H1 (cell line): ENCODE measurements at regions not wholly inside any gene's neighbourhood (a gene's known extent, or its start where the extent isn't known, plus 50 kb on each side); places are given as distances from the start of the nearest gene placed in this dataset.

Experiments
- CTCF ChIA-PET: fragments of 300-600 bp; sonication (Branson Sonifier 250); formaldehyde crosslinking; loops from one replicate; lab custom pipeline; 2021; ENCODE audit not compliant: partially characterized antibody; lab: Charles Lee
- POLR2A ChIA-PET: fragments of 300-600 bp; sonication (Branson Sonifier 250); formaldehyde crosslinking; loops from one replicate; lab custom pipeline; 2021; ENCODE audit warnings: inconsistent platforms; ENCODE audit not compliant: partially characterized antibody; lab: Charles Lee
- DNase-seq, 2 experiments: peaks; one replicate each; pipeline versions ENCODE4 v3.0.0 to v3.0.0-alpha.2; 2010 to 2022; ENCODE audit warnings: low spot score in 2 of 2, low read depth in 1 of 2, mixed read lengths in 1 of 2
- FAIRE-seq: peaks from 2 replicates; lab custom pipeline; 2011; peaks lifted over from hg19 to GRCh38; lab: Jason Lieb, UNC
- H2AFZ ChIP-seq: 2 replicates; pipeline ENCODE4 v1.8.1; 2012; ENCODE audit warnings: low read length, inconsistent platforms
- H2AK5ac ChIP-seq: 2 replicates; pipeline ENCODE4 v1.6.1; 2013; ENCODE audit warnings: low read depth, low read length
- H2BK120ac ChIP-seq: replicated peaks from 2 replicates; pipeline ENCODE3; 2013; ENCODE audit warnings: low read depth, low read length, inconsistent platforms
- H2BK12ac ChIP-seq: 2 replicates; pipeline ENCODE4 v1.6.1; 2013; ENCODE audit warnings: low read depth, low read length
- H2BK15ac ChIP-seq: 2 replicates; pipeline ENCODE4 v1.6.1; 2013; ENCODE audit warnings: low read length
- H2BK20ac ChIP-seq: 2 replicates; pipeline ENCODE4 v1.6.1; 2013; ENCODE audit warnings: low read length
- H2BK5ac ChIP-seq: 2 replicates; pipeline ENCODE4 v1.6.1; 2013; ENCODE audit warnings: low read depth, low read length
- H3K14ac ChIP-seq: 2 replicates; pipeline ENCODE4 v1.6.1; 2013; ENCODE audit warnings: inconsistent platforms; ENCODE audit not compliant: insufficient read length
- H3K18ac ChIP-seq: 2 replicates; pipeline ENCODE4 v1.6.1; 2013; ENCODE audit warnings: low read length; ENCODE audit errors: extremely low read depth
- H3K23ac ChIP-seq: 2 replicates; pipeline ENCODE4 v1.6.1; 2013; ENCODE audit warnings: inconsistent platforms; ENCODE audit not compliant: insufficient read length
- H3K23me2 ChIP-seq: 2 replicates; pipeline ENCODE4 v1.6.1; 2013; ENCODE audit warnings: low read depth, low read length
- H3K27ac ChIP-seq: 2 replicates; pipeline ENCODE4 v1.6.1; 2011; ENCODE audit warnings: low read depth, low read length, inconsistent platforms
- H3K27me3 ChIP-seq, 4 experiments: replicated peaks in 1 of 4; 1 replicate in 1 of 4; 2 replicates in 3 of 4; pipeline versions ENCODE4 v1.6.1 to v1.8.1; 2011 to 2013; ENCODE audit warnings: low read length in 3 of 4, mild to moderate bottlenecking in 3 of 4, inconsistent platforms in 2 of 4, mixed read lengths in 2 of 4, moderate library complexity in 1 of 4; ENCODE audit not compliant: control insufficient read depth in 3 of 4, insufficient read depth in 3 of 4; ENCODE audit errors: extremely low read depth in 1 of 4
- H3K36me3 ChIP-seq, 4 experiments: 2 replicates each; pipeline versions ENCODE4 v1.6.1 to v1.8.1; 2011 to 2013; ENCODE audit warnings: mild to moderate bottlenecking in 4 of 4, low read length in 3 of 4, moderate library complexity in 2 of 4, control low read depth in 1 of 4, inconsistent platforms in 1 of 4; ENCODE audit not compliant: insufficient read depth in 4 of 4, control insufficient read depth in 2 of 4
- H3K4ac ChIP-seq: replicated peaks from 2 replicates; pipeline ENCODE3; 2013; ENCODE audit warnings: low read length, low read depth, mixed read lengths, inconsistent platforms; ENCODE audit not compliant: insufficient read length
- H3K4me1 ChIP-seq, 4 experiments: replicated peaks in 1 of 4; 1 replicate in 1 of 4; 2 replicates in 3 of 4; pipeline versions ENCODE4 v1.6.1 to v1.8.1; 2011 to 2013; ENCODE audit warnings: low read length in 3 of 4, inconsistent platforms in 2 of 4, mixed read lengths in 1 of 4; ENCODE audit not compliant: insufficient read depth in 4 of 4, control insufficient read depth in 3 of 4
- H3K4me2 ChIP-seq, 2 experiments: 2 replicates each; pipeline versions ENCODE4 v1.6.1 to v1.8.1; 2011 to 2013; ENCODE audit warnings: low read depth in 2 of 2, low read length in 2 of 2, control low read depth in 1 of 2, inconsistent platforms in 1 of 2, mild to moderate bottlenecking in 1 of 2; ENCODE audit not compliant: insufficient read depth in 1 of 2
- H3K4me3 ChIP-seq, 4 experiments: fragments of 200-600, 300-600 bp in 1 of 4; sonication (generic), shearing (Covaris generic), sonication (Bioruptor Twin) in 1 of 4; 2 replicates each; pipeline versions ENCODE4 v1.5.1 to v1.8.1; 2011 to 2016; ENCODE audit warnings: low read length in 4 of 4, low read depth in 3 of 4, control low read depth in 2 of 4, inconsistent platforms in 2 of 4, mild to moderate bottlenecking in 2 of 4, mixed read lengths in 1 of 4, moderate library complexity in 1 of 4; ENCODE audit not compliant: insufficient read depth in 2 of 4; ENCODE audit errors: extremely low read depth in 1 of 4
- H3K56ac ChIP-seq: replicated peaks from 2 replicates; pipeline ENCODE3; 2013; ENCODE audit warnings: low read depth, mild to moderate bottlenecking, mixed read lengths, low read length, inconsistent platforms; ENCODE audit not compliant: insufficient read length
- H3K79me1 ChIP-seq: 2 replicates; pipeline ENCODE4 v1.6.1; 2013; ENCODE audit warnings: low read depth, low read length, control low read depth
- H3K79me2 ChIP-seq, 2 experiments: 2 replicates each; pipeline versions ENCODE4 v1.6.1 to v1.8.1; 2012 to 2013; ENCODE audit warnings: low read length in 2 of 2, mild to moderate bottlenecking in 2 of 2, inconsistent platforms in 1 of 2; ENCODE audit not compliant: insufficient read depth in 2 of 2, control insufficient read depth in 1 of 2
- H3K9ac ChIP-seq, 4 experiments: replicated peaks in 1 of 4; 1 replicate in 1 of 4; 2 replicates in 3 of 4; pipeline versions ENCODE4 v1.6.1 to v1.8.1; 2011 to 2013; ENCODE audit warnings: low read depth in 3 of 4, low read length in 3 of 4, control low read depth in 2 of 4, mild to moderate bottlenecking in 2 of 4, moderate library complexity in 2 of 4, inconsistent platforms in 1 of 4; ENCODE audit errors: extremely low read depth in 1 of 4
- H3K9me3 ChIP-seq, 2 experiments: 2 replicates each; pipeline versions ENCODE4 v1.6.1 to v1.8.1; 2012 to 2013; ENCODE audit warnings: mild to moderate bottlenecking in 2 of 2, moderate library complexity in 2 of 2, control low read depth in 1 of 2, inconsistent platforms in 1 of 2, low read depth in 1 of 2, low read length in 1 of 2, mixed read lengths in 1 of 2; ENCODE audit not compliant: insufficient read depth in 2 of 2
- H4K20me1 ChIP-seq, 2 experiments: replicated peaks in 1 of 2; 2 replicates each; pipeline versions ENCODE3 to v1.8.1; 2011 to 2013; ENCODE audit warnings: inconsistent platforms in 2 of 2, low read length in 2 of 2, mild to moderate bottlenecking in 1 of 2; ENCODE audit not compliant: insufficient read depth in 2 of 2, control insufficient read depth in 1 of 2
- H4K5ac ChIP-seq: 2 replicates; pipeline ENCODE4 v1.6.1; 2013; ENCODE audit warnings: low read length, low read depth, mixed read lengths, inconsistent platforms; ENCODE audit not compliant: insufficient read length
- H4K8ac ChIP-seq: 2 replicates; pipeline ENCODE4 v1.8.0; 2013; ENCODE audit warnings: mild to moderate bottlenecking, moderate library complexity, low read length, inconsistent platforms; ENCODE audit not compliant: insufficient read depth; ENCODE audit errors: extremely low read depth
- H4K91ac ChIP-seq: replicated peaks from 2 replicates; pipeline ENCODE3; 2013; ENCODE audit warnings: low read length, mixed read lengths, inconsistent platforms; ENCODE audit not compliant: insufficient read length
- BACH1 ChIP-seq: IDR thresholded peaks from 2 replicates; pipeline ENCODE4 v1.6.1; 2012; ENCODE audit warnings: low read length, improper control_type of control experiment
- CBX8 ChIP-seq: fragments of 300-800, 300-1000 bp; sonication (generic); IDR thresholded peaks from 2 replicates; pipeline ENCODE4 v1.7.1; 2016; ENCODE audit warnings: low read depth, low read length, borderline replicate concordance
- CHD2 ChIP-seq: IDR thresholded peaks from 2 replicates; pipeline ENCODE4 v1.6.1; 2012; ENCODE audit warnings: low read length, improper control_type of control experiment
- E2F6 ChIP-seq: IDR thresholded peaks from 2 replicates; pipeline ENCODE4 v1.6.1; 2012; ENCODE audit warnings: inconsistent platforms
- WGBS, 2 experiments: shearing (Covaris generic) in 1 of 2; methylation state at CpG; one replicate each; pipeline versions ENCODE4 v1.1.6 to v1.1.7; 2013 to 2015; ENCODE audit warnings: low lambda C conversion rate in 2 of 2, mixed read lengths in 2 of 2, inconsistent platforms in 1 of 2, low coverage in 1 of 2, missing lambda C conversion rate in 1 of 2; ENCODE audit not compliant: insufficient replicate concordance in 2 of 2, insufficient coverage in 1 of 2, insufficient read length in 1 of 2; ENCODE audit errors: extremely low coverage in 1 of 2, missing lambda C conversion rate in 1 of 2; 5-methylcytosine and 5-hydroxymethylcytosine counted together

GRCh38 chr22:47450876-47451475 lies 688.5 kb downstream of the TBC1D22A start:
- POLR2A ChIA-PET = no interaction called here
- H2BK5ac ChIP-seq = no peak overlapping the region
- no peak overlapping the region for H3K9ac ChIP-seq
- no peak overlapping the region for H3K4me2 ChIP-seq
- H3K56ac ChIP-seq = no peak overlapping the region
- no peak overlapping the region for H4K91ac ChIP-seq
- H3K79me2 ChIP-seq = no peaks in the 10 kb centered on the region
- no peak for DNase-seq
- no peak overlapping the region for H4K5ac ChIP-seq
- H4K20me1 ChIP-seq = no peaks in the 10 kb centered on the region
- H3K4me1 ChIP-seq = no peaks in the 10 kb centered on the region
- no peak overlapping the region for H3K14ac ChIP-seq
- no peak overlapping the region for H2BK120ac ChIP-seq
- no peak overlapping the region for H4K8ac ChIP-seq
- H2AFZ ChIP-seq = no peak overlapping the region
- no peaks in the 10 kb centered on the region for H3K79me1 ChIP-seq
- H3K23me2 ChIP-seq = no peaks in the 10 kb centered on the region; the same call in 1 of the 2 replicates
- no peak overlapping the region for H2BK15ac ChIP-seq
- no peak overlapping the region for H2BK20ac ChIP-seq
- no peak overlapping the region for H3K4me3 ChIP-seq
- TF ChIP-seq CHD2 = no peak
- TF ChIP-seq CBX8 = no peak
- TF ChIP-seq E2F6 = no peak
- TF ChIP-seq BACH1 = no peak
- H3K23ac ChIP-seq = no peak overlapping the region
- H3K27ac ChIP-seq = no peak overlapping the region
- no peak overlapping the region for H3K4ac ChIP-seq
- H2BK12ac ChIP-seq = no peak overlapping the region
- no peak overlapping the region for H3K18ac ChIP-seq
- FAIRE-seq = no peak
- no peaks in the 10 kb centered on the region for H3K36me3 ChIP-seq
- H3K27me3 ChIP-seq = no peaks in the 10 kb centered on the region
- H3K9me3 ChIP-seq = peaks cover 77 to 80% of the 10 kb centered on the region in 2 experiments
- H2AK5ac ChIP-seq = no peak overlapping the region
- 81% methylated on average over 9 of the region's 9 CpGs; no CpG with 5 or more reads in 1 of the 2 experiments for WGBS, 2 experiments
- CTCF ChIA-PET = no interaction called here
